GM12878 (cell line): ENCODE measurements at regions not wholly inside any gene's neighbourhood (a gene's known extent, or its start where the extent isn't known, plus 50 kb on each side); places are given as distances from the start of the nearest gene placed in this dataset.

ENCODE experiments used
- ATAC-seq: fragments of 200-7000 bp; cut with Tn5 transposase; 3 replicates; pipeline ENCODE4 v1.9.1; 2020; ENCODE audit warnings: mild to moderate bottlenecking, moderate library complexity
- BruUV-seq: library from RNA; stranded (reverse); fragments of 400-500 nt; replicated peaks from 2 replicates; lab custom pipeline; 2021; lab: Mats Ljungman, UMichigan
- CTCF ChIA-PET: fragments of 300-600 bp; sonication (Branson Sonifier 250); formaldehyde crosslinking; extraction: SDS; loops from one replicate; lab custom pipeline; 2021; ENCODE audit warnings: inconsistent platforms; lab: Yijun Ruan, JAX
- POLR2A ChIA-PET: fragments of 350-600 bp; formaldehyde crosslinking; extraction: SDS; loops from one replicate; lab custom pipeline; 2021; ENCODE audit warnings: inconsistent platforms; lab: Charles Lee
- RAD21 ChIA-PET: fragments of 300-600 bp; sonication (Branson Sonifier 250); formaldehyde crosslinking; loops from one replicate; lab custom pipeline; 2023; ENCODE audit warnings: antibody characterized with exemption; ENCODE audit not compliant: unreplicated experiment; lab: Charles Lee
- SMC1A ChIA-PET: fragments of 300-600 bp; sonication (Branson Sonifier 250); formaldehyde crosslinking; loops from one replicate; lab custom pipeline; 2023; ENCODE audit not compliant: unreplicated experiment, uncharacterized antibody; lab: Charles Lee
- DNase-seq: peaks from one replicate; pipeline ENCODE4 v3.0.0-alpha.2; 2011; ENCODE audit warnings: low read depth, low spot score
- FAIRE-seq: peaks from 3 replicates; lab custom pipeline; 2011; peaks lifted over from hg19 to GRCh38; lab: Jason Lieb, UNC
- H2AFZ ChIP-seq: 2 replicates; pipeline ENCODE4 v1.6.0; 2011; ENCODE audit warnings: low read depth, low read length, control low read depth; ENCODE audit not compliant: control insufficient read depth
- H3K27ac ChIP-seq: 2 replicates; pipeline ENCODE4 v1.5.1; 2011; ENCODE audit warnings: control low read depth; ENCODE audit not compliant: control insufficient read depth, insufficient read depth
- H3K27me3 ChIP-seq, 2 experiments: replicated peaks in 1 of 2; 2 replicates each; pipeline versions ENCODE4 v1.6.0 to v1.6.1; 2011; ENCODE audit warnings: low read length in 1 of 2; ENCODE audit not compliant: control insufficient read depth in 2 of 2, insufficient read depth in 2 of 2
- H3K36me3 ChIP-seq, 2 experiments: 2 replicates each; pipeline ENCODE4 v1.5.1; 2011; ENCODE audit warnings: low read length in 1 of 2; ENCODE audit not compliant: control insufficient read depth in 2 of 2, insufficient read depth in 2 of 2
- H3K4me1 ChIP-seq: 2 replicates; pipeline ENCODE4 v1.6.1; 2011; ENCODE audit warnings: mild to moderate bottlenecking, low read length, moderate library complexity, mixed read lengths; ENCODE audit not compliant: control insufficient read depth, insufficient read depth
- H3K4me2 ChIP-seq: 2 replicates; pipeline ENCODE4 v1.6.0; 2011; ENCODE audit warnings: control low read depth; ENCODE audit not compliant: control insufficient read depth, insufficient read depth
- H3K4me3 ChIP-seq: fragments of 200-600 bp; sonication (generic); 2 replicates; pipeline ENCODE4 v1.5.1; 2016
- H3K79me2 ChIP-seq: 2 replicates; pipeline ENCODE4 v1.6.0; 2011; ENCODE audit warnings: low read length; ENCODE audit not compliant: control insufficient read depth, insufficient read depth
- H3K9ac ChIP-seq: 2 replicates; pipeline ENCODE4 v1.8.0; 2011; ENCODE audit warnings: low read length, control low read depth, mixed read lengths; ENCODE audit not compliant: control insufficient read depth, insufficient read depth
- H3K9me3 ChIP-seq: replicated peaks from 3 replicates; pipeline ENCODE4 v1.5.1; 2011; ENCODE audit warnings: mild to moderate bottlenecking, low read length; ENCODE audit not compliant: control insufficient read depth, insufficient read depth
- H4K20me1 ChIP-seq: 2 replicates; pipeline ENCODE4 v1.6.0; 2011; ENCODE audit not compliant: control insufficient read depth, insufficient read depth
- E2F8 ChIP-seq: fragments of 450-650 bp; IDR thresholded peaks from 2 replicates; pipeline ENCODE4 v1.6.1; 2018; ENCODE audit warnings: mild to moderate bottlenecking, low read depth, moderate library complexity; ENCODE audit not compliant: partially characterized antibody
- FOS ChIP-seq: IDR thresholded peaks from 3 replicates; pipeline ENCODE4 v1.6.1; 2011; ENCODE audit warnings: borderline replicate concordance; ENCODE audit not compliant: insufficient read length; ENCODE audit errors: extremely low read depth
- MTA2 ChIP-seq: fragments of 450-650 bp; IDR thresholded peaks from 2 replicates; pipeline ENCODE4 v1.6.1; 2016; ENCODE audit warnings: low read depth, mild to moderate bottlenecking, moderate library complexity
- POLR2AphosphoS2 ChIP-seq: IDR thresholded peaks from 2 replicates; pipeline ENCODE4 v1.6.1; 2011; ENCODE audit warnings: low read depth, mild to moderate bottlenecking, low read length, improper control_type of control experiment, moderate library complexity
- RELB ChIP-seq: fragments of 450-650 bp; IDR thresholded peaks from 2 replicates; pipeline ENCODE4 v1.6.1; 2017; ENCODE audit warnings: low read depth, mild to moderate bottlenecking, moderate library complexity
- REST ChIP-seq: IDR thresholded peaks from 2 replicates; pipeline ENCODE4 v1.6.1; 2012; ENCODE audit warnings: mild to moderate bottlenecking, low read depth, low read length
- STAT1 ChIP-seq: fragments of 450-650 bp; conservative IDR thresholded peaks from 2 replicates; pipeline ENCODE4 v1.6.1; 2014; ENCODE audit warnings: antibody characterized with exemption, mild to moderate bottlenecking
- WGBS: methylation state at CpG from one replicate; pipeline ENCODE4 v1.1.6; 2016; ENCODE audit warnings: low lambda C conversion rate; ENCODE audit not compliant: insufficient replicate concordance, insufficient coverage; ENCODE audit errors: missing lambda C conversion rate; 5-methylcytosine and 5-hydroxymethylcytosine counted together
- in situ Hi-C: fragments of 300-500 bp; cut with MboI; formaldehyde crosslinking; loops from 9 replicates; pipeline ENCODE4 v1.14.3; 2018; ENCODE audit warnings: mixed read lengths
- intact Hi-C: fragments of 100-400 bp; cut with micrococcal nuclease; formaldehyde crosslinking; loops from one replicate; pipeline ENCODE4 v1.14.2; 2022; ENCODE audit not compliant: unreplicated experiment

- Histone ChIP-seq H3K4me2 (no peak overlapping the region), H3K79me2 (no peaks in the 10 kb centered on the region), H3K9me3 (no peaks in the 10 kb centered on the region), H3K4me1 (no peaks in the 10 kb centered on the region), H3K36me3 (no peaks in the 10 kb centered on the region), H3K27ac (no peak overlapping the region), H2AFZ (no peak overlapping the region), H4K20me1 (no peaks in the 10 kb centered on the region), H3K9ac (no peak overlapping the region), H3K4me3 (no peak overlapping the region), H3K27me3 (no peaks in the 10 kb centered on the region)
- DNase-seq (no peak), FAIRE-seq (no peak), ATAC-seq (no peak)
- RAD21 ChIA-PET, result no interaction called here
- TF ChIP-seq REST (no peak), STAT1 (no peak), FOS (no peak), POLR2AphosphoS2 (no peak), E2F8 (no peak), MTA2 (no peak), RELB (no peak)
- CTCF ChIA-PET, result no interaction called here
- POLR2A ChIA-PET, result no interaction called here
- no TSS peak for BruUV-seq
- intact Hi-C loops (no loop called here), in situ Hi-C loops (no loop called here)
- SMC1A ChIA-PET, result no interaction called here
- 0% methylated on average over 1 of the region's 1 CpG for WGBS
These were observed 324.0 kb upstream of the IL12A start for GRCh38 chr3:159664653-159665052.
